HG02623 (cell line): ENCODE measurements at regions not wholly inside any gene's neighbourhood (a gene's known extent, or its start where the extent isn't known, plus 50 kb on each side); places are given as distances from the start of the nearest gene placed in this dataset.

ENCODE experiments used
- ATAC-seq: cut with Tn5 transposase; IDR thresholded peaks from one replicate; pipeline ENCODE4 v1.9.1; 2021; ENCODE audit warnings: moderate library complexity; ENCODE audit not compliant: unreplicated experiment

- ATAC-seq: no peak
Observed at GRCh38 chr20:54272901-54273488, 65.1 kb downstream of the PFDN4 start.

GRCh38 chr20:54275359-54276111 lies 67.6 kb downstream of the PFDN4 start:
- ATAC-seq: no peak

- ATAC-seq: no peak
Observed at GRCh38 chr20:54276577-54277169, 68.8 kb downstream of the PFDN4 start.

- ATAC-seq: no peak
Observed at GRCh38 chr20:54278262-54278661, 70.4 kb downstream of the PFDN4 start.

GRCh38 chr20:54282625-54283024 lies 74.7 kb downstream of the PFDN4 start:
- ATAC-seq: no peak

GRCh38 chr20:54283253-54283652 lies 75.4 kb downstream of the PFDN4 start:
- no peak for ATAC-seq

GRCh38 chr20:54284928-54285704 lies 77.2 kb downstream of the PFDN4 start:
- no peak for ATAC-seq

GRCh38 chr20:54290636-54291035 lies 82.7 kb downstream of the PFDN4 start:
- no peak for ATAC-seq

- ATAC-seq: no peak
Observed at GRCh38 chr20:54291339-54292010, 83.6 kb downstream of the PFDN4 start.

- ATAC-seq: no peak
Observed at GRCh38 chr20:54292185-54292584, 84.3 kb downstream of the PFDN4 start.

GRCh38 chr20:54293526-54293925 lies 85.6 kb downstream of the PFDN4 start:
- ATAC-seq: no peak

- no peak for ATAC-seq
Observed at GRCh38 chr20:54294094-54294493, 86.2 kb downstream of the PFDN4 start.

GRCh38 chr20:54295686-54296085 lies 87.8 kb downstream of the PFDN4 start:
- no peak for ATAC-seq

GRCh38 chr20:54305421-54305820 lies 97.5 kb downstream of the PFDN4 start:
- ATAC-seq: no peak

GRCh38 chr20:54306985-54307710 lies 99.3 kb downstream of the PFDN4 start:
- no peak for ATAC-seq

- no peak for ATAC-seq
Observed at GRCh38 chr20:54308804-54309203, 100.9 kb downstream of the PFDN4 start.

GRCh38 chr20:54318892-54319291 lies 111.0 kb downstream of the PFDN4 start:
- no peak for ATAC-seq

GRCh38 chr20:54320148-54320607 lies 112.3 kb downstream of the PFDN4 start:
- ATAC-seq: no peak

- no peak for ATAC-seq
Observed at GRCh38 chr20:54321352-54322087, 113.6 kb downstream of the PFDN4 start.
